Activated CD4-positive, alpha-beta T cell treated with anti-CD3 and anti-CD28 coated beads, Interleukin-2, amount 50 U/mL, for 1 hour (primary cell): ENCODE measurements at regions not wholly inside any gene's neighbourhood (a gene's known extent, or its start where the extent isn't known, plus 50 kb on each side); places are given as distances from the start of the nearest gene placed in this dataset.

ENCODE experiments used
- DNase-seq: peaks from one replicate; pipeline ENCODE4 v3.0.0-alpha.2; 2020

DNA sequence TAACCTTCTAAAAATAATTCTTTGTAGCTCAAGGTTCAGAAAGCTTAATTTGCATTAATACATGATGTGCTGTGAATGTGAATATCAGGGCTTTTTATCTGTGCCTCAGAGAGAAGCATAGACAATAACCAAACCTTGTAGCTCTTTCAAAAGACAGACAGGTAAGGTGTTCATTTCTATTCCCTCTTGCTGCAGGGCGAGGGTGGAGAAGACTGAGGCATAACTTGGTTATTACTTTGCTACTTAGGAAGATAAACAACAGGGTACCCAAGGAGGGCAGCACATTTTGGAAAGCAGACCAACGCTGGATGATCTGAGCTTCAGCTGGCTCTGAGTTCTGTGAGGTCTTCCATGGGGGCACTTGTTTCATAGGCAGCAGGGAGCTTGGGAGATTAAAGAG is 408.6 kb upstream of the RARB start:
- DNase-seq = no peak

- no peak for DNase-seq
Observed at GRCh38 chr3:25021816-25022215, 406.2 kb upstream of the RARB start.

DNA sequence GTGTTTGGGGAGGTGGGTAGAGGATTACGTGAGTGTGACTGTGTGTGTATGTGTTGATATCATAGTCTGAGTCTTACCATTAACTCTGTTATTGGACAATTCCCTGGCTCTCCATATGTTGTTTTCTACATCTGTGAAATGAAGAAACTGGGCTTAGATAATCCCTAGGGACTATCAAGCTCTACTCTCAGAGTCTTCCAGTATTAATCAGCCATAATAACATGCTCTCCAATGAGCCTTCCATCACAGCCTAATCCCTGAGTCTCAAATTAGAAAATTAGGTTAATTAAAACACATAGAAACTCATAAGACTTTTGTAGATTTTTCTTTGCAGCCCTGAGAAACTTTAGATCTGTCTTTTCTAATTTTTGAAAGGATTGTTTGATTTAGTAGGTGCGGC is 404.2 kb upstream of the RARB start:
- no peak for DNase-seq

GRCh38 chr3:25025236-25025635 is 402.8 kb upstream of the RARB start:
- no peak for DNase-seq

DNA sequence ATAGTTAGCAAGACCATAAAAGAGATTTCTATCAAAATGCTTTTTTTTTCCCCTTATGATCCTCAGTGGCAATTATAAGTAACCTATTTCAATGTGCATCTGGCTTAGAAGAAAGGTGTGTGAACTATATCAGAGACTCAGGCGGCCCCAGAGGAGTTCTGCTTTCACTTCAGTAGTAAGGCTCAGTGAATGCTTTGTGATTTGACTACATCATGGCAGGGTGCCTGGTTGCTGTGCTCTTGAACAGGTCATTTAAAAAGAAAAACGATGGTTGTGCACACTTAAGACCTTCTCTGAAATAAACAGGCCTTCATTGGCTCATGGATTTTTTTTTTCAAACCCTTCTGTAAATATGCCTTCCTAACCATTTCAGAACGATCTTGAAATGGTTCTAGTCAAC is 400.4 kb upstream of the RARB start:
- no peak for DNase-seq

DNA sequence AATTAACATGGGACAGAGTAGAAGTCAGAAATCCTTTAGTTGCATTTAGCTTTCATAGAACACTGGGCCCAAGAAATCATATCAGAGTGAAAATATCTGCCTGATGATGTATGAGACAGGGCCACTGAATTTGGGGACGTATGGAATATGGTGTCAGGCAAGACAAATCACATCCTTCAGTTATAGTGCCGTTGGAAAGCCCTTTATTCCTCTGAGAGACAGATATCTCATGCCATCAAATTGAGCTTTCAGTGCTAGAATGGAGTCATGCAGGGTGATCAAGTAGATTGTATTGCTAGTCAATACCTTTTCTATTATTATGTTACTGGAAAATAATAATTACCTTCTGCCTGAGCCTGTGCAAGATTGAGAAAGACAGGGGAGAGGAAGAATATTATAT is 398.2 kb upstream of the RARB start:
- no peak for DNase-seq

GRCh38 chr3:25032344-25032743 is 395.7 kb upstream of the RARB start:
- no peak for DNase-seq

- no peak for DNase-seq
Observed at GRCh38 chr3:25033407-25034029, 394.5 kb upstream of the RARB start.

GRCh38 chr3:25035526-25035925 is 392.5 kb upstream of the RARB start:
- no peak for DNase-seq

DNA sequence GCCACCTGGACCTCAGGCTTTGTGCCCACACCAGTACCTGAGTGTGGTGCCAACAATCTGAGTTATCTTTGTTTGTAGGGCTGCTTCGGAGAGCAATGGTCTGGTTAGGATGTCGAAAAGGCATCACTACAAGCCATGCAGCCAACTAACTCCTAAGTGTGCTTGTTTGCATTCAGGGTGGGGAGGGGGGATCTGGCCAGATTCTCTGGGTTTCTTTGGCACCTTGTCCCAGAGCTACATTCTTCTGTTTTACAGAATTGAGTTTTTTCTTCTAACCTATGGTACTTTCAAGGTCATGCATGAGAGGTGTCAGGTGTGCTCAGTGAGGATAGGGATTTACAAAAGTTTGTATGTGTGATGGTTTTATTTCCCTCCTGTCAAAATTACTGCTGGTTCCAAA is 391.4 kb upstream of the RARB start:
- no peak for DNase-seq

- DNase-seq = no peak
Observed at GRCh38 chr3:25037049-25037547, 391.0 kb upstream of the RARB start.

DNA sequence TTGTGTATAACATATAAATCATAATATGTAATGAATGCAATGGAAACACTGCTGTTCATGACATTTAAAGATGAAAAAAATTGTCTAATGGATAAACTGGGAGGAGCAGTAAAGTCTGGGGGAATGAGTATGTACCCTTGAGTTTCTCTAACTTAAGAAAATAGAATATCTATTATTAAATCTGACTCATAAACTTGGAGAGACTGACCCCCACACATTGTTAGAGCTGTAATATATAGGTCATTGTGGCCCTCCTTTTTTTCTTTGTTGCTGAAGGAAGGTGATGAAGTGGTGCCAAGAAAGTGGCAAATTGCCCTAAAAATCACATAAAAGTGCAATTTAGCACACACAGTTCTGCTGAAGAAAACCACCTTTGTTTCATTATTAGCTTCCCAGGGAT is 389.8 kb upstream of the RARB start:
- DNase-seq = no peak

GRCh38 chr3:25038922-25039321 is 389.1 kb upstream of the RARB start:
- no peak for DNase-seq

GRCh38 chr3:25040748-25041147 is 387.3 kb upstream of the RARB start:
- DNase-seq = no peak

GRCh38 chr3:25041871-25042584 is 386.0 kb upstream of the RARB start:
- DNase-seq = no peak

DNA sequence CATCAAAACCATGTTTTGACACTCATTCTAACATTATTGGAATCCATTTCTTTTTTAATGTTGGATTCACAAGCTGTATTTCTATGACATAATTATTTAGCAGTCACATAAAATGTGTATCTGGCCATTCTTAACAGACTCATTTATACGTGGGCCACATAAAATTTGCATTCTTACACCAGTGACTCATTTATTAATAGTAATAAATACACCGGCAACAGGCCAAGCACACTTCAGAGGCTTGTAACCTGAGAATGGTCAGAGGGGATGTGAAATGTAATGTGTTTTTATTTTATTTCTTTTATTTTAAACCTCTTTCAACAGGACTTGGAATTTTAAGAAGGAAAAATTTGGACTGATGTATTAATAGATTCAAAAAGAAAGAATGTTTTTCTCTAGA is 384.9 kb upstream of the RARB start:
- no peak for DNase-seq

DNA sequence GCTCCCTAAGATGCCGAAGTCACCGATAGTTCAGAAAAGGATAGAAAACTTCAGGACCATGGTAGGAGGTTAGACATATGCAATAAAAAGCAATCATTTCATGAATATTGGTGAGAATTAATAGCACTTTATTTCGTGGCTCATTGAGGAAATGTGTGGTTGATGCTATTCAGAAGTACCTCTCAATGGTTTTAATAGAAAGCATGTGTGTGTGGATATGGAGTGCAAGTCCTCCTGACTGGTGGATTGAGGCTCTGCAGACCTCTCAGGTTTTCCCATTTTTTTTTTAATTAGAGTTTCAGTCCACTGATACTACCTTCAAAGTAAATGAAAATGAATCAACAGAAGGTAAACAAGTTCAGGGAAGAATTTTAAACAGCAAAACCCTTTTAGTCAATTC is 384.3 kb upstream of the RARB start:
- DNase-seq = no peak

- no peak for DNase-seq
Observed at GRCh38 chr3:25044762-25045710, 383.0 kb upstream of the RARB start.

DNA sequence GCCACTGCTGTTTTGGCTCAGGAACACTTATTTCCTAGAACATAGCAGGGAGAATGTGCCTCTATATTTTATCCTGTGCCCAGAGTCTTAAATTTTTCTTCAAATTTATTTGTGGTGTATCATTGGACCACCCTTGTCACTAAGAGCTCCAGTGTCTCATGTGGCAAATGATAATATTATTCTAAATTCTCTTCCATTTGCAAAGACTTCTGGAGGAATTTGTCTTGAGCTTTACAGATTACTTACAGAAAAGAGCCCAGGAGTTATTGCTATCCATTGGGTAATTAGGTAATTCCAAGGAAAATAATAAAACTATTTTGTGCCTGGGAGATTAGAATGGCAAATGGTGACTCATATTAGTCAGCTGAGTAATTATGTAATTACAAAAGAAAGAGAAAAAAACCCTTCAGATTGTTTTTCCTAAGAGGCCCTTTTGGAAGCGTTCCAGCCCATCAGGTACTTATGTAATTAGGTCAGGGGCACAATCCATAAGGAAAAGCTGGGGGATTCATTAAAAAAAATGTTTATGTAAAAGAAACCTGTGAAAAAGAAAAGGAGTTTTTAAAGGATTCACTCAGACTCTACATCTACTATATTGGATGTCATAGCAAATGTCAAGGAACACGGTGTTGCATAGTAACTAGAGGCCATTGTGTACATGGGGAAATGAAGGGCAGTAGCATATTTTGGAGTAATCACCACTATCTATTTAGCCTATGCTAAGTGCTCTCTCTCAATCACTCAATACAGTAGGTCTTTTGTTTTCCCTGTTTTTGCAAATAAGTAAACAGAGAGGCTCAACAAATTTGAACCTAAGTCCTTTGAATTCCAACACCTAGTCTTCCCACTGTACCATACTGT is 380.9 kb upstream of the RARB start:
- DNase-seq = no peak

DNA sequence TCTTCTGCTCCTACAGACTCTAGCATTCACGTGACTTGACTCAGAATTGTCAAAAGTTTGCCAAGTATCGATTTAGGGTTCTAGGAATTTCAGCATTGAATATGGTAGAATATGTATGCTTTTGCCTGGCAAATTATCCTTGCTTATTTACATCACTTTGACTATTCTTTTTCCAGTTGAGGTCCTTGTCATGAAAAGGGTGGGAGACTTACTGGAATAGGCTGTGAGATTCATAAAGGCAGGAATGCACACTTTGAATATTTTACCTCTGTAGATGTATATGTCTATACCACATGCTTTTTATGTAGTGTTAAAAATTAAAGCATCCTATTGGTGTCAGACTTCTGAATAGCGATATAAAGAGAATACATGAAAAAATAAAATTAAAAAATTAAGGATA is 378.8 kb upstream of the RARB start:
- DNase-seq = no peak

GRCh38 chr3:25053360-25053759 is 374.7 kb upstream of the RARB start:
- no peak for DNase-seq

- DNase-seq = no peak
Observed at GRCh38 chr3:25056036-25056755, 371.9 kb upstream of the RARB start.
